Left cardiac atrium (tissue), 4 donors: ENCODE measurements at regions not wholly inside any gene's neighbourhood (a gene's known extent, or its start where the extent isn't known, plus 50 kb on each side); places are given as distances from the start of the nearest gene placed in this dataset.
A peak's percentile ranks its signal among the peaks of the same experiment; 100 is the strongest.

Experiments used
- ATAC-seq, 2 donors: fragments of 200-7000 bp; cut with Tn5 transposase; one replicate each; pipeline ENCODE4 v1.9.1; 2020; ENCODE audit warnings: mild to moderate bottlenecking in 2 of 2, moderate library complexity in 2 of 2
- DNase-seq: peaks from one replicate; pipeline ENCODE4 v3.0.0-alpha.2; 2020
- intact Hi-C, 2 donors: fragments of 100-400 bp; cut with DNase I; formaldehyde crosslinking; loops; one replicate each; pipeline versions ENCODE4 v1.14.1 to v1.15.1; 2022 to 2023
- donor health status: DM: no; HTN: yes; CAD: no.
- donor health status: DM: no; HTN: yes; CAD: no; lungs with severe emphysema.
- donor health status: DM: yes; HTN: yes; CAD: no.
- donor health status: Dilated cardiomyopathy.

DNA sequence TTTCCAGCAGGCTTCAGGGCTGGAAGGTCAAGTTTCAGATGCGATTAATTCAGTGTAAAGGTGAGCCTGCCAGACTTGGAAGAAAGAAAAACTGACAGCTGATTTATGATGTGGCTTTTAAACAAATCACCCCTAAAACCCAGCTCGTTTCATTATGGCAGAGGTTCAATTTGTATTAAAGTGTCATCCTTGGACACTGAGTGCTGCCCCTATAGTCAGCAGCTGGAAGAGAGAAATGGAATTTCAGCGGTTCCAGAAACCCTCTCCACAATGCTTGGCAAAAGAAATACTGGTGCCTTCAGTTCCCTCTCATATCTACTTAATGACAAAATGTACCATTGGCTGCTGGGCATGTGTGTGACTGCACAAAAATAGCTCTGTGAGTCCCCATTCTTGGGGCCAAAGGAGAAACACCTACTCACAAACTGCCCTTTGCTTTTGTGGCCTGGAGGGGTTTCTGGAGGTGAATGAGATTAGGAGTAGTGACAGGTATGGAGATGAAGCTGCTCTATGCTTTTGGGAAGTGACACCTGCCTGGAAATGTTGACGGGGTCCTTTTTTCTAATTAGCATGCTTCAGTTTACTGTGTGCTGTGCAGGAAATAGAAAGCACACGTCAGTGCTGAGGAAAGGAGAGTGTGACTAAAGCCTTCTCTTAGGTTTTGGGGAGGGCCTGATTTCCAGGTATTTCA lies 95.1 kb upstream of the TSPAN2 start:
- ATAC-seq: peak; percentile 57 to 83
- intact Hi-C loops: no loop called here
- peak; percentile 23 for DNase-seq

GRCh38 chr1:115183721-115184259 lies 94.5 kb upstream of the TSPAN2 start:
- DNase-seq (peak; percentile 37), ATAC-seq (peak in 1 of 2 donors; percentile 42)
- intact Hi-C loops: no loop called here

GRCh38 chr1:115183158-115183557 lies 93.9 kb upstream of the TSPAN2 start:
- intact Hi-C loops: no loop called here
- ATAC-seq: no peak
- DNase-seq: no peak

DNA sequence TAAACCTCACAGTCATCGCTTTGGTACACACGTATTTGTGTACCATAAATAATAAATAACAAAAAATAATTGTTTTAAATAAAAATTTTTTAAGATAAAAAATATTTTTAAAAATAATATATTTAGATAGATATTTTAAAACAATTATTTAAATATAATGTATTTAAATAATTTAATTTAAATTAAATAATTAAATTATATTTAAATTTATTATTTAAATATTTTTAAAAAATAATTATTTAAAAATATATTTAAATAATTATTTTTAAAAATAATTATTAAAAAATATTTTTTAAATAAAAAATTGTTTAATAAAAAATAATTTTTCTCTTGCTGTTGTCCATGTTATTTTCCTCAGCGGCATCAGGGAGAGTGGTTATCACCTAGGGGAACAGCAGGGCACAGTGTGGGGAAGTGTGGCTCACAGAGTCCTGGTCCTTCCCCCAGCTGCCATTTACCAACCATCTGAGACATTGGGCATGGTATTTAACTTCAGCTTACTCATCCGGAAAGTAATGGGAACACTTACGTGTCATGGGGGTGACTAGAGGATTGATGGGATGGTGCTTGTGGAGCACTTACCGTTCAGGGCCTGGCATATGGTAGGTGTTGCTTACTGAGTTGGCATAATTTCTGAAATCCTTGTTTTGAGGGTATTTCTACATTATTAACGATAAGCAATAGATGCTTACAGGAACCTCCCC lies 92.9 kb upstream of the TSPAN2 start:
- intact Hi-C loops: no loop called here
- no peak for ATAC-seq

DNA sequence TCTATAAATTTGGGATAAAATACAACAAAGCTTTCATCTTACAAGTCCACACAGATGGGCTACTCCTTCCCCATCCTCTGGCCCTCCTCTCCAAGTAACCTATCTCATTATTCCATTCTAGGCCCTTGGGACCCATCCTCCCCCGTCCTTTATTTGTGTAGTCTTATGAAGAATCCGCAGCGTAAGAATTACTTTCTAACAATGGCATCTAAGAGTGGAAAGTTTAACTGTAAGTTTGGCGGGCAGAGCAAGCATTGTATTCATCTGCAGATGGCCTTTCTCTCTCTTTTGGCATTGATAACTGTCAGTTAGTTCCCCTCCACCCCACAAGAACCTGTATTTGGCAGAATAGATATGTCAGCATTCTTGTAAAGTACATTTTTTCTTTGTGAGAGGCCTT lies 91.9 kb upstream of the TSPAN2 start:
- DNase-seq (no peak), ATAC-seq (no peak)
- intact Hi-C loops: no loop called here

More for the DNA sequence above, 92.9 kb upstream of the TSPAN2 start:
- DNase-seq: no peak

DNA sequence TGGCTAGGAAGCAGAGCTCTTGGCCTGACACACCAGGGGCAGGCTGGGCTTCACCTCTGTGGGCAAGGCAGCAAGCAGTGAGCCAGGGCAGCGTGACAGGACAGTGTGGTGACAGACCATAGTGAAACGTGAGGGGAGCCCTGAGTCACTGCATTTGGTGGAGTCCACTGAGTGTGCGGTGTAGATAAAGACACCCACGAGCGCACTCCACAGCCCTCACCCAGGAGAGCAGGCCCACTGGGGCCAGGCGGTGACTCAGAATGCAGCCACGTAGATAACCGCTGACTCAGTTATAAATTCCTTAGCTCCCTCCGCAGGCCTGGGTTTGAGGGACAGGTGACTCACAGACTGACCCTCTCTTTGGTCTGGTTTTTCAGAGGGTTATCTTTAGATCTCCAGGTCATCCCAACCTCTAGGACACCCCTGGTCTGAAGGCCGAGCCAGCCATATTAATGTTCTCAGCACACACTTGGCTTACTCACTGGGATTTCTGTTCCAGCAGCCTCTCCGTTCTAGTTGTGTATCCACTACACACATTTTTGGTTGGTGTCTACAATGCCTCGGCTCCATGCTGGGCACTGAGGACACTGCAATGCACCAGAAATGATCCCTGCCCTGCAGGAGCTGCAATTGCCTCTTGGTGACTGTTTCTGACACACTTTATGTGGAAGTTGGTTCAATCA lies 90.2 kb upstream of the TSPAN2 start:
- intact Hi-C loops: loop anchor here in 1 of 2 donors (10.0 kb wide), 1 partner anchor 275 kb away; no protein-coding TSS in a partner anchor
- ATAC-seq (peak; percentile 69 to 96), DNase-seq (peak; percentile 57)

GRCh38 chr1:115176189-115176588 lies 86.9 kb upstream of the TSPAN2 start:
- DNase-seq: no peak
- ATAC-seq: peak in 1 of 2 donors; percentile 32
- intact Hi-C loops: loop anchor here in 1 of 2 donors (10.0 kb wide), 1 partner anchor 279 kb away; no protein-coding TSS in a partner anchor

GRCh38 chr1:115175596-115175995 lies 86.3 kb upstream of the TSPAN2 start:
- DNase-seq (no peak), ATAC-seq (no peak)
- intact Hi-C loops: loop anchor here in 1 of 2 donors (10.0 kb wide), 1 partner anchor 279 kb away; no protein-coding TSS in a partner anchor

- no peak for ATAC-seq
- intact Hi-C loops: loop anchor here in 1 of 2 donors (10.0 kb wide), 1 partner anchor 282 kb away; no protein-coding TSS in a partner anchor
- no peak for DNase-seq
Observed at GRCh38 chr1:115173151-115173550, 83.8 kb upstream of the TSPAN2 start.

GRCh38 chr1:115172270-115172669 lies 83.0 kb upstream of the TSPAN2 start:
- no peak for ATAC-seq
- no peak for DNase-seq
- intact Hi-C loops: loop anchor here in 1 of 2 donors (10.0 kb wide), 1 partner anchor 283 kb away; no protein-coding TSS in a partner anchor

- intact Hi-C loops: loop anchor here in 1 of 2 donors (10.0 kb wide), 1 partner anchor 284 kb away; no protein-coding TSS in a partner anchor
- ATAC-seq: peak in 1 of 2 donors; percentile 19
- no peak for DNase-seq
Observed at GRCh38 chr1:115170961-115171392, 81.7 kb upstream of the TSPAN2 start.

GRCh38 chr1:115170377-115170776 lies 81.1 kb upstream of the TSPAN2 start:
- ATAC-seq: no peak

GRCh38 chr1:115168026-115168425 lies 78.7 kb upstream of the TSPAN2 start:
- DNase-seq (no peak), ATAC-seq (no peak)
- intact Hi-C loops: no loop called here

More at GRCh38 chr1:115170377-115170776, 81.1 kb upstream of the TSPAN2 start:
- intact Hi-C loops: loop anchor here in 1 of 2 donors (10.0 kb wide), 1 partner anchor 284 kb away; no protein-coding TSS in a partner anchor
- no peak for DNase-seq

DNA sequence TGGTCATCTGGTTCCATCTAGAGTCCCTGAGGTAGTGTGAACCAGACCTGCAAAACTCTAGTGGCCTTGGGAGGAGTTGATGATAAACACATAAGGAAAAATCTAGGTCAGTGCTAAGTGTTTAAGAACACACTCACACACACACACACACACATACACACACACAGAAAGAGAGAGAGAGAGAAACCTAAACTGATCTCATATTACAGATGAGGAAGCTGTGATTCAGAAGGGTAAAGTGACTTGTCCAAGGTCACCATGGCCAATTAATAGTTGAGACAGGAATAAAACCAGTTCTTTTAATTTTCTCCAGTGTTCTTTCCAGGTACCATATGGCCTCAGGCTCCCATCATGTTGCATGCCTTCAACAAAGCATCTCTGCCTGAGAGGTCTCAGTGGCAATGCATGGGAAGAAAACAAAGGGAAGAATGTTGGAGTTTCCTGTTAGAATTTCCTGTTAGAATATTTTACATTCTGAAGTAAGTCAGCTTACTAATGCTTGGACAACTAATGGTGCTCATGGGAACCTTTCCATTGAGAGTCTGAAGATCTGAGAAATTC lies 77.3 kb upstream of the TSPAN2 start:
- ATAC-seq: no peak
- DNase-seq: no peak
- intact Hi-C loops: no loop called here

DNA sequence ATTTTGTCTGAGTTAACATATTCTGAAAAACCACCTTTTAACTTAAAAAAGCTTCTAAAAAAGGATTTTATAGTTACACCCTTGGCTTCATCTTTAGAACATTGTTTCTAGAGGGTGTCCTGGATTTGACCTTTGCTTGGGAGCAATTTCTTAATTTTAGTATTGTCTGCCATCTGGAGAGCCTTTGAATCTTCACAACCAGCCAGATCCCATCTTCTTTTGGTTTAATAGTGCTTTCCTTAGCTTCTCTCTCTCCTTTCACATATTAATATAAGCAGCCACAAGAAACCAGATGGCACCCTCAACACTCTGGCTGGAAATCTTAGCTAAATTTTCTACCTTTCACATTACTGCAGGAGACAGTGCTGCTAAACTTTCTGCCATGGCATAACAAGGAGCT lies 76.5 kb upstream of the TSPAN2 start:
- intact Hi-C loops: no loop called here
- ATAC-seq: no peak

DNA sequence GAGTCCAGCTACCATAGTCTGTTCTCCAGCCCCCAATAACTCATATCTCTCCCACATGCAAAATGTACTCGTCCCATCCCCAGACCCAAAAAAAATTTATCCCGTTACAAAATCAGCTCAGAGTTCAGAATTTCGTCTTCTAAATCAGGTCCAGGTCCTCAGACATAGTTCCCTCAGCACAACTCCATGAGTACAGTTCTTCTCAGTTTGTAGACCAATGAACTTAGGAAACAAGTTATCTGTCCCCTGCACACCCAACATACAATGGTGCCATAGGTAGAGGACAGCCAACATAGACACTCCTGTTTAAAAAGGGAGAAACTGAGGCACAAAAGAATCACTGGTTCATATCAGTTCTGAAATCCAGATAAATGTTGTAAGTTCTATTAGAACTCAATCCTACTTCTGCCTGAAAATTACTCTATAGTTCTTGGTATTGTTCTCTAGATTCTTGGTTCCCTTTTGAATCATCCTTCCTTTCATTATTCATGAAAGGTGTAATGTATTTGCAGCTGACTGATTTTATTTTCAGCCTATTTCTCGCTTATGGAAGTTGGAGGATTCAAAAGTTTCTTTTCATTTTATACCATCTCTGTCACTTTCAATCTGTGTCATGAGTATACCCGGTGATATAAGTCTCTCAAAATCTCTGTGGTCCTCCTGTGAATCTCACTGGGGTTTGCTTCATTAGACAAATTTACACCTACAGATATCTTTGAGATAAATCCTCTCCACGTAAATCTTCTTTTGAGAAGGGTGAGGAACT lies 75.8 kb upstream of the TSPAN2 start:
- ATAC-seq (no peak), DNase-seq (no peak)
- intact Hi-C loops: no loop called here

More for the DNA sequence above, 76.5 kb upstream of the TSPAN2 start:
- no peak for DNase-seq

DNA sequence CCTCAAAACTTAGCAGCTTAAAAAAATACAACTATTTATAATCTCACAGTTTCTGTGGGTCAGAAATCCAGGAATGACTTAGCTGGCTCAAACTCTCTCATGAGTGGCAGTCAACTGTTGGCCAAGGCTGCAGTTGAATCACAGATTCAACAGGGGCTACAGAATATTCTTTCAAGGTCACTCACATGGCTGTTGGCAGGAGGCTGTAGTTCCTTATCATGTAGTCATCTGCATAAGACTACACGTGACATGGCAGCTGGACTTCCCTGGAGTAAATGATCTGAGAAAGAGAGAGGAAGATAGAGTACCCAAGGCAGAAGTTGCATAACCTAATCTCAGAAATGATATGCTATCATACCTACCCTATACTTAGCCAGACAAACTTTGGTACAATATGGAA lies 75.2 kb upstream of the TSPAN2 start:
- ATAC-seq (no peak), DNase-seq (no peak)

GRCh38 chr1:115160728-115161127 lies 71.4 kb upstream of the TSPAN2 start:
- ATAC-seq (no peak), DNase-seq (no peak)
- intact Hi-C loops: no loop called here

More for the DNA sequence above, 75.2 kb upstream of the TSPAN2 start:
- intact Hi-C loops: no loop called here
